HG02798 (cell line): ENCODE measurements at regions not wholly inside any gene's neighbourhood (a gene's known extent, or its start where the extent isn't known, plus 50 kb on each side); places are given as distances from the start of the nearest gene placed in this dataset.

Source experiments
- ATAC-seq: cut with Tn5 transposase; IDR thresholded peaks from one replicate; pipeline ENCODE4 v1.9.1; 2021; ENCODE audit warnings: mild to moderate bottlenecking; ENCODE audit not compliant: unreplicated experiment, poor library complexity

- ATAC-seq, result no peak
Measured at GRCh38 chr4:156193800-156194199, 240.1 kb upstream of the CTSO start.

GRCh38 chr4:156193106-156193505 lies 239.4 kb upstream of the CTSO start:
- no peak for ATAC-seq

GRCh38 chr4:156192033-156192432 lies 238.4 kb upstream of the CTSO start:
- ATAC-seq, result no peak

- ATAC-seq, result no peak
Measured at GRCh38 chr4:156191044-156191781, 237.5 kb upstream of the CTSO start.

GRCh38 chr4:156190615-156191014 lies 236.9 kb upstream of the CTSO start:
- no peak for ATAC-seq

GRCh38 chr4:156188596-156188995 lies 234.9 kb upstream of the CTSO start:
- no peak for ATAC-seq

- no peak for ATAC-seq
Measured at GRCh38 chr4:156186111-156186510, 232.4 kb upstream of the CTSO start.

GRCh38 chr4:156185514-156186055 lies 231.9 kb upstream of the CTSO start:
- ATAC-seq, result no peak

- no peak for ATAC-seq
Measured at GRCh38 chr4:156182269-156182668, 228.6 kb upstream of the CTSO start.

- ATAC-seq, result no peak
Measured at GRCh38 chr4:156177941-156178340, 224.3 kb upstream of the CTSO start.

- ATAC-seq, result no peak
Measured at GRCh38 chr4:156176896-156177295, 223.2 kb upstream of the CTSO start.

GRCh38 chr4:156173937-156174336 lies 220.3 kb upstream of the CTSO start:
- ATAC-seq, result no peak

- ATAC-seq, result no peak
Measured at GRCh38 chr4:156173486-156173885, 219.8 kb upstream of the CTSO start.

GRCh38 chr4:156169861-156170260 lies 216.2 kb upstream of the CTSO start:
- no peak for ATAC-seq

GRCh38 chr4:156169011-156169410 lies 215.3 kb upstream of the CTSO start:
- ATAC-seq, result peak; percentile 68

- no peak for ATAC-seq
Measured at GRCh38 chr4:156168288-156168687, 214.6 kb upstream of the CTSO start.

- peak; percentile 83 for ATAC-seq
Measured at GRCh38 chr4:156158747-156159146, 205.1 kb upstream of the CTSO start.

- ATAC-seq, result no peak
Measured at GRCh38 chr4:156154978-156155377, 201.3 kb upstream of the CTSO start.

GRCh38 chr4:156146571-156146970 lies 192.9 kb upstream of the CTSO start:
- no peak for ATAC-seq

- no peak for ATAC-seq
Measured at GRCh38 chr4:156144961-156145360, 191.3 kb upstream of the CTSO start.

GRCh38 chr4:156138781-156139280 lies 185.2 kb upstream of the CTSO start:
- no peak for ATAC-seq
